HG02798 (cell line): ENCODE measurements at regions not wholly inside any gene's neighbourhood (a gene's known extent, or its start where the extent isn't known, plus 50 kb on each side); places are given as distances from the start of the nearest gene placed in this dataset.

Experiments used
- ATAC-seq: cut with Tn5 transposase; IDR thresholded peaks from one replicate; pipeline ENCODE4 v1.9.1; 2021; ENCODE audit warnings: mild to moderate bottlenecking; ENCODE audit not compliant: unreplicated experiment, poor library complexity

DNA sequence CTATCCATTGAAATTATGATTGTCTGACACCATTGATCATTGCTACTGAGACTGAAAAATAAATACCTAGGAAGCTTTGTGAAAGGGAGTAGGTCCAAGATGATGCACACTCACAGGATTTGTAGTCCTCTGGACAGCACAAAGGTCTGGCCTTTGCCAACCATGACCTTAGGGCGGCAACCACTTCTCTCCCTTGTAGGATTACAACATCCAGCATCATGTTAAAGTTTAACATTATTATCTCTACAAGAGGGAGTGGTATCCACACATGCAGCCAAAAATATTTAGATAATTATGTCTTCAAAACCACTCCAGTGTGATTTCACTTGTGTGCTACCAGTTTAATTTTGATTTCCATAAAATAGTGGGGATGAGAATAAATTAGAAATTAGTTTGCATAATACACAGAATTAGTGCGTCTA is 51.1 kb upstream of the NHSL1 start:
- no peak for ATAC-seq

DNA sequence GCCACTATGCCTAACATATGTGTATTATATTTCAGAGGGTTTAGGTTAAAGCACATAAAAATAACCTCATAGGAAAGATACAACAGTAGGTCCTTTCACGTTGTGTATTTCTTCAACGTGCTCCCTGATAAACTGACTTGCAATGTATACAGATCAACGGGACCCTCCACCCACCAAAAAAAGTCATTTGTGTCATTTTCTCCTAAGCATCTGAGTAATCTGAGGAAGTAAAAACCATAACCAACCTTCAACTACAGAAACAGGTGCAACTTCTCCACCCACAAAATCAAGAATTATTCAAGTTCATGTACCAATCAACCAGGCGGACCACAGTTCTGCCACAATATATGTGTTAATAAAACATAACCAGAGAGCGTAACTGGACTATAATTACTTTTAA is 54.9 kb upstream of the NHSL1 start:
- ATAC-seq = no peak

DNA sequence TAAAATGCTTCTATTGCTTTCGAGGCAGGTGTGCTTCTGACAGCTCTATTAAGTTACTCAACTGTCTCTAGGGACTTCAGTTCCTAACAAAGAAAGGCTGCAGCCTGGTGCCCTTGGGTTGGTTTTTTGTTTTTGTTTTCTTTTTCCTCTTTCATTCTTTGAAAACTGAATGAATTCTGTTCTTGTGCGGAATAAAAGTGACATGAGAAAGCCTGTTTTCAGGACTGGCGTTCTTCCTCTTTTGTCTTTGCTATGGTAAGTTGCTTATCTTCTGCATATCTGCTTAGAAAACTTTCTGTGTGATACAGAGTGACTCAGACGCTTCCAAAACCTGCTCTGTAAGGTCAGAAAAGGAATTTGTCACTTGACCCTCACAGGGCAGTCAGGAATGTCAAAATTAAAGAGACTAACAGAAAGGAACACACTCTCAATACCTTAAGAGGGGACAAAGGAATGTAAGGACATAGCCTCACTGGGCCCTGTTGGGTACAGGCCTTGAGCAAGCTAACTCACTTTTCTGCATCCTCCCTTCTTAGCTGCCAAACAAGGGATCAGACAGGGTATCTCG is 56.2 kb upstream of the NHSL1 start:
- peak; percentile 57 for ATAC-seq

DNA sequence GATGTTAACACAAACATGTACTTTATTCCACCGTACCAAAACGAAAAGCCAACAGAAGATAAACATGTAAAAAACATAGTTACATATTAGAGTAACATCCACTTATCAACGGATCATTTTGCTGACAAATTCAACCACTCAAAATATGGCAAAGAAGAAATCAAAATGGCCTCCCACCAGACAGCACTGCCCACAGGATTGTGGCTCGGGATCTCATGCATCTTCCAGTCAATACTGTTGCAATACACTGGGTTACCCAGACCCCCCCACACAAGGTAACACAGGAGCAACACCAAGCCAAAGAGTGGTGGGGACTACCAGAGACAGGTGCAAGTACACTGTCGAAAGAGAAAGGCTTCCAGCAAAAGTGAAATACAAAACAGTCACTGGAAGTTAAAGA is 57.9 kb upstream of the NHSL1 start:
- no peak for ATAC-seq

DNA sequence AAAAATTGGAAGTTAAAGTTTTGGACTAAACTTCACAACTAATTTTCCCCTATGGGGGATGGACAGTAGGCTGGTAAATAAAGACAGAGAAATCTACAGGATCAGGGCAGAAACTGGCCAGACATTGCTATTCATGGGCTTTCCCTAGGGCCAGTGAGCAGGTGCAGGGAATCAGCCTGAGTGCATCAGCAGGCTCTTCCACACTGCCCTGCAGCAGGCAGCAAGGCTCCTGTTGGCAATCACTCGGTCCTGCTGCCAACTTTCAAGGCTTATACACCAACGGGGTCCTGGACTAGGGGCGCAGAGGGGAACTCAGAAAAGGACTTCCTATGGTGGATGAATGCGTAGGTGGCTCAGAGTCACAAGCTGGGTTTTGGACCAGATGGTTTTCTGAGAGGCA is 59.8 kb upstream of the NHSL1 start:
- ATAC-seq = no peak

DNA sequence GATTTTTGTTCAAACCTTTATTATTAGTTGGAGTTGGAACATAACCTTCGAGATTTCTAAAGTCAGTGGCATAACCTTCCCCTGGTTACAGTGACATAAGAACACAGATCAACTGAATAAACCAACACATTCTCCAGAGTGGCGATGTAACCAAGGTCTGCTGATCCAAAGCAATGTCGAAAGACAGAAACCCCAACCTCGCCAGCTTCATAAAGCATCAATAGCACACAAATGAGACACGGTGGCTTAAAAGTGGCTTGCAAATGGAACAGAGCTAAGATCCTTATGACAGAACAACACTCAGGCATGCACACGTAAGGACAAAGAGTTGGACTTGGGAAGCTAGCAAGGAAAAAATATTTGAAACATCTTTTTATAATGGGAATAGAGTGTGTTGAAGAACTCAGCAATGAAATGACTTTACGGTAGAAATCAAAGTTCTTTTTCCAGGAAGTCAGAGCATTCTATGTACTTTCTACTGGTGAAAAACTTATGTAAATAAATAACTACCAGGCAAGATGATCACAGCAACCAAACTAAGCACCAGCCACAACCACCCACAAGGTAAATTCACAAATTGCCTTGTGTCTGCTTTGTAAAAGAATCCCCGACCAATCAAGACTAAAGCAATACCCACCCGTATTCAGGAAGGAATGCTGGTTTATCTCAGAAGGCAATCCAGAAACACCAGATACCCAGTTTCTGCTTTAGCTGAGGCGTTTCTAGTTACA is 61.0 kb upstream of the NHSL1 start:
- no peak for ATAC-seq

DNA sequence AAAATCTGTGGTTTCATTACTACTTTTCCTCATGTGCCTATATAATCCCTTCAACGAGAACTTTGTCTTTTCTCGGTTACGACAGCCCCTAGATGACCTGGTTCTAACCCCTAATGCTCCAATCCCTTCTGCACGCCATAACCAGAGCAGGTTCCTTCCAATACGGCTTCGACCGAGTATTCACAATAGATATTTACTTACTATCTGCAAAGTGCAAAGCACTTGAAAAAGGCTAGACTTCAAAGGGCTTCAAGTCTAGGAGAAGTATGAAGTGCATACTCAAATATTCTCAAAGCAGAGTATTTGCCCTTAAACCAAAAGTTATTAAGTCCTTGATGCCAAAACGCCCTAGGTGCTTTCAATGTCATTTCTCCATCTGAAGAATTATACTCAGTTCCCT is 63.4 kb upstream of the NHSL1 start:
- ATAC-seq = no peak

DNA sequence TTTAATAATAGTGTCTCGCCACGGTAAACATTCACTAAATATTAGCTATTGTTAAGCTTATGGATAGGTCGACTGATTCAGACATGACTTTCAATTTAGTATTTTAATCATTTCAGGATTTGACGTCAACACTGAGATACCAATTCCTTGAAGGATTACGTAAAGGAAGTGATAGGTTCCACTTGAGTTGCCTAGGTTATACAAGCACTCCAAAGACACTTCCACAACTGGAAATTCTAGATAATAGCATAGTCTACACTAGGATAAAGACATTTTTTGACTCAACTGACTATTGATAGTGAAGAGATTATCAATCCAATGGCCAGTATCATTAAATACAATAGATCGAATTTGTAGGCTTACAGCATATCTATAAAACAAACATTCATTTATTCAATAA is 63.9 kb upstream of the NHSL1 start:
- no peak for ATAC-seq

DNA sequence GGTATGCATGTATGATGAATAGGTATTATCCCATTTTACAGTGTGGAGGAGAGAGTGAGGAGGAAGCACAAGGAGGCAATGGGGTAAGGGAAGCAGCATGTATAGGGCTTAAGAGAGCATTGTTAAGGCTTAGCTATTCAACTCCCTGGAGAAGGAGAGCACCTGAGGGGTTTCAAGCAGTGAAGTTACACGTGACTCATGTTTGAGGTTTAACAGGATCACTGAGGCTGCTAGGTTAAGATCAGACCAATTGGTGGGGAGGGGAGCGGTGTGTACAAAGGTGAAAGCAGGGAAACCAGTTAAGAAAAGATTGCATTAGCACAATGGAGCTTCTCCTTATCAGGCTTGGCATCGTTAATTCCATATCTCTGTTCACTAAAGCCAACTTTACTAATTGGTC is 64.4 kb upstream of the NHSL1 start:
- no peak for ATAC-seq

DNA sequence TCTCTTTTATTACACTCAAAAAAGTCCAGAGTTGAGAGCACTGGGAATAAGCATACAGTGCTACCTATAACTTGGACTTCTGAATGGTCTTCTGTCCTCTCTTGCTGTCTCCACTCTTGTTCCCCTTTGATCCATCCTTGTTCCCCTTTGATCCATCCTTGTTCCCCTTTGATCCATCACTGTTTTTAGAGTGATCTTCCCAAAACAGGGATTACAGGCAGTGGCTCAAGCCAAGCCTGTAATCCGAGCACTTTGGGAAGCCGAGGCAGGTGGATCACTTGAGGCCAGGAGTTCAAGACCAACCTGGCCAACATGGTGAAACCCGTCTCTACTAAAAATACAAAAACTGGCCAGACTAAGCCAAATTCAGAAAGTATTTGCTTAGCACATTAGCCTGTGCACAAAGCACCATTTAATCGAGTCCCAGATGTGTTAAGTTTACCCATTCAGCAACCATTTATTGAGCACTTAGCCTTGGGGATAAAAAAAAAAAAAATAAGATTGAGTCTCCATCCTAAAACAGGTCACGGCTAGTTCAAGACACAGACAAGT is 65.0 kb upstream of the NHSL1 start:
- ATAC-seq = no peak

DNA sequence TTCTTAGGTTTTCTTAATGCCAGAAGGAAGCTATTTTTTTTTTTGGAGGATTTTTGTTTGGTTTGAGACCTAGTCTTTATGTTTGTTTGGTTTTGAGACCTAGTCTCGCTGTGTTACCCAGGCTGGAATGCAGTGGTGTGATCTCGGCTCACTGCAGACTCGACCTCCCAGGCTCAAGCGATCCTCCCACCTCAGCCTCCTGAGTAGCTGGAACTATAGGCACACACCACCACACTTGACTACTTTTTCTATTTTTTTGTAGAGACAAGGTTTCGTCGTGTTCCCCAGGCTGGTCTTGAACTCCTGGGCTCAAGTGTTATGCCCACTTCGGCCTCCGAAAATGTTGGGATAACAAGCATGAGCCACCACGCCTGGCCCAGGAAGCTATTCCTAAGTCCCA is 67.8 kb upstream of the NHSL1 start:
- no peak for ATAC-seq

DNA sequence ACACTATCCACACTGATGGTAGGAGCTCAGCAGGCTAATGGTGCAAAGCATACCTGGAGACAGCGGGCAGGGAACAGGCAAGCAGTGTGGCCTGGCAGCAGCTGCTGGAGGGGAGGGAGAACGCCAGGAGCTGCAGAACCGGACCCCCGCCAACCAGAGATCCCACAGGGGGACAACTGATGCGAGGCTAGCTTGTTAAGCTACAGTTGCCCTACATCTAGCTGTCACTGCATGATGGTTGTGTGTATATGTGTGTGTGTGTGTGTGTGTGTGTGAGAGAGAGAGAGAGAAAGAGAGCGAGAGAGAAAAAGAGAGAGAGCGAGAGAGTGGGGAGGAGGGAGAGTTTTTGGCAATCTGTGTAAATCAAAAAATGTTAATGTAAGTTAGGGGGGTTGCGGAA is 69.7 kb upstream of the NHSL1 start:
- ATAC-seq = no peak

DNA sequence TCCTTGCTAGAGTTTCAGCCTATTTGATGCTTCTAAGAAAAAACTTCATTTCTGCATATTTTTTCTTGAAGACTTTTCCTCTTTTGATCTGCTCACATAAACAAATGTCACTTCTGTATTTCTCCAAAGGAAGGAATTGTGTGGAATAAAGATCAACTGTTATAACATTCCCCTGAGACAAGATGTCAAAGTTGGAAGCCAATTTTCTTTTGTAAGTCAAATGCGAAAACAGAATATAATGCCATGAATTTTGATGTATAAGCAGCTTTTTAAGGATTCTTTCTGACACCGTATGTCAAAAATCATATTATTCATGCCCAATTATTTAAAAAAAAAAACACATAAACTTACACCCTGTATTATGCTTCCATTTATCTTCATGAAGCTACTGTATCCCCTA is 70.3 kb upstream of the NHSL1 start:
- ATAC-seq = no peak

DNA sequence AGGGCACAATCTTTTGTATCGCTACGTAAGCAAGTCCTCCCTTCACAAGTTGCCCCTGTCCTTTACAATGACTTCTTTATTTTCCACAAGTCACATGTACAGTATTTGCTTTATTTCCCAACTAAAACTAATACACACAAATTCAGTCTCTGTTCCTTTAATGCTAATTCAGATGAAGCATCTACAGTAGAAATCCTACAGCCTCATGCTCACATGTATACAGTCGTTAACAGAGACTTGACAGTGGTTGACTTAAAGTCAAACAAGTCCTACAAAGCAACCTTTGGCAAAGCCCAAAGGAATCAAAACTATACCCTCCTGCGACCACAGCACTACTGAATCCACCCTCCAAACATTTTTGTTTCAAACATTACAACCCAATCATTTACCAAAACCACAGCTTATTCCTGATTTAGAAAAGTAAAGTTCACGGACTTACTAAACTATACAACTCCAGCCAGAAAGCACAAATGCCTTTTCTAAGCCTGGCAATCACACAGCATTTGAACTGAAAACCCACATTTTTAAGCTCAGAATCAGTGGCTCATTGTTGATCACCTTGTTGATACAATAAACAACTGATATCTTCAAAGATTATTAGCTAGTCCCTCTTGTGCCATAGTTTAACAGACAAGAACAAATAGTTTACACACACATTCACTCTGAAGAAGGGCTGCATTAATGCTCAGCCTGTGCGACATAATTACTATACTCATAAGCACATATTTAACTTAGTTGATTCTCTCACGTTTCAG is 70.9 kb upstream of the NHSL1 start:
- ATAC-seq = no peak

DNA sequence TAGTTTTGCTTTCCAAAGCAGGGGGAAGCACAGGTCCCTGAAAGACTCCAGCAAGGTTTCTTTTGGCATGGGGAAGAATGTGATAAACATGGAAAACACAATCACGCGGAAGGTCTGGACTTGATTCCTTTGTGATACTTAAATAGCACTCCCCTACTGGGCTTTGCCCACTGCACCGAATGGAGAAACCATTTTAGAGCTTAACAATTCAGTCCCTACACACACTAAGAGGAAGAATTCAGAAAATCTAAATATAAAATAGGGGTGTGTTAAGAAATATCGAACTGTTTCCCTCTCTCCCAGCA is 71.4 kb upstream of the NHSL1 start:
- ATAC-seq = no peak

DNA sequence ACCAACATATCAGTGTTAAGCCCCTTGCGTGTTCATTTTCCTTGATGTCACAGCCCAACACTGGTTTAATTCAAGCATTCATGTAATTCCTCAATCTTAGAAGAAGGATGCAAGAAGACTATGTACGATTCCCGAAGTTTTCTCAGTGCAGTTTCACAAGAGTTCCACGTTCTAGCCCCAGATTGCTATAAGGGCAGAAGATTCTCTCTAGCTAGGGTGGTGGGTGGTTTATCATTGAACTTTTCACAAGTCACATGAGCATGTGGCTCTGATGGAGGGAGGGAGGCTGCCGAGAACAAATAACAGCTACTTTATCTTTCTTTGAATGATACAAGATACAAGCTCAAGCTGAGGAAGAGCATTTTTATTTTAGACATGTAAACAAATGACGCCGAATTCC is 71.9 kb upstream of the NHSL1 start:
- no peak for ATAC-seq

DNA sequence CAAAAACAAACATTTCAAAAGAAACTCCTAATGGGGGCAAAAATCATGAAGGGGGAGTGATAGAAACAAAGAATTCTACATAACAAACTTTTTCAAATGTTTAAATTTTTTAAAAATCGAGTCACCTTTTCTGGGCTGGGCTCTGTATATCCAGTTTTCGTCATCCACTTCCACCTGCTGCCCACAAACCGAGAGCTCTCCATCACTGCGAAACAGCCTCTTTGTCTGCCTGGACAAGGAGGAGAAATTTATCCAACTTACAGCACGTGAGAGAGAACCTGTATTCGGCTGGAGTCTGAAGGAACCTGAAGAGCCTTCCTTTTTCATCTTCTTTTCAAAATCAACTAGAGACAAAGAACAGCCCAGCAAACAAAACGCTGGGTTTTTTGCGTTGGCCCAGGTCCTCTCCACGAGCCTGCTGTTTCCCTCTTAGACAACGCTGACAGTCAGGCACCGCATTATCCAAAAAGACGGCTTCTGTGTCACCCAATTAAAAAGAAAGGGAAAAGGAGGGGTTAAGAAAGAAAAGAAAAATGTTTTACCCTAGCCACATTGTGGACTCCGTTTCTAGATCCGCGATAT is 72.4 kb upstream of the NHSL1 start:
- ATAC-seq = no peak

DNA sequence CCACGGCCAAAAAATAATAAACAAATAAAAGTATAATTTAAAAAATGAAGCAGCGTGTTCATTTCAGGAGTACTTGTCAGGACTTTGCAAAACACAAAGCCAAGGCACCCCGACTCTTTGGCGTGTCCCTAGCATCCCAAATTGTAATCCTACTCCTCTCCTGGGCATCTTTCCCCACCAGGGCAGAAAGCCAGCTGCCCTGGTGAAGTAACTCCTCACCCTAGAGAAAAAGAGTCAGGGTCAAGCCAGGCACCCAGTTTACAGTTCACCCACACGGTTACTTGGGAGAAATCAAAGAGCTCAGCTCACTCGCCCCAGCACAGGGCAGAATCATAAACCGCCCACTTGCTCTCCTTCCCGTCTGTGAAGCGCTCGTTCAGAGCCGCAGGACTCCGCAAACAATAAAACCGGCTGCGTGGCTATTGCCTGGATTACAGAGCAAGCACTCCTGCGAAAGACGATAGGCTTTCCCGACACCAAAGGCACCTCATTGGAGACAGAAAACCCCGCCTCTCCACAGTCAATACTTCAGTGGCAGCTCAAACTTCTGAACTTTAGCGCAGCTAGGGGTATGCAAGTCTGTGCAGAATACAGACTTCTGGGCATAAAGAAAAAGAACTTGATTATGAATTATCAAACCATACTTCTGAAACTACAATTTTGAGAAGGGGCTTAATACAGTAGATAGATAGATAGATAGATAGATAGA is 73.0 kb upstream of the NHSL1 start:
- ATAC-seq = no peak

DNA sequence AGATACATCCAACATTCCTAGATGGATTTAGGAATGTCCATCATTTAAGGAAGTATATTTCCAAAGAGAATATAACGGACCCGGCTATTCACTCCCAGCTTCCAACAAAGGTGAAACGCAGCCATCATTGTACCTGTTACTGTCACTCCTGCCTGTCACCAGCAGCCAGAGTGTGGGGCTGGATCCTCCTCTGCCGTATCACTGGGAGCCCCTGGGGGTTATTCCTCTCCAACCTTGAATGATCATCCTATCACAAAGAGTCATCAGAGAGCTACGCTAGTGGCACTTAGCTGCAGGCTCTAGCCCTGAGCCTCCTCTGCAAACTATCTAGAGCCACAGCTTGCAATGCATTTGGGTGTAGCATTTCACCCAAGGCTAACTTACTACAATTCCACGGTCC is 73.6 kb upstream of the NHSL1 start:
- no peak for ATAC-seq

DNA sequence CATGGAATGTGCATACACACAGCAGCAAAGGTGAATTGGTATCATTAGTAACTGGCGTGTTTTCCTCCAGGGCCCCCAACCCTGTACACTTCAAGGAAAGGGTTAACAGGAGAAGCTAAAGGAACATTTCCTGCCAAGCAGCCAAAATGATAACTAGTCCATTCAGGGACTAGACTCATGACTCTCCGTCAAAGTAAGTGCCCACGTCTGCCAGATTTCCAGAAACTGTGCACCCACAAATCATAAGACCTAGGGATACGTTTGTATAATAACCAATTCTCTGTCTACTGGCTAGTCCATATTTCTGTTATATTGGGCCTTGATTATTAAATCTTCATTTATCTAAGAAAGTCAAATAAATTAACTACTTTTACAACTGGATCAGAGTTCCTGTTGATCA is 76.0 kb upstream of the NHSL1 start:
- ATAC-seq = no peak

DNA sequence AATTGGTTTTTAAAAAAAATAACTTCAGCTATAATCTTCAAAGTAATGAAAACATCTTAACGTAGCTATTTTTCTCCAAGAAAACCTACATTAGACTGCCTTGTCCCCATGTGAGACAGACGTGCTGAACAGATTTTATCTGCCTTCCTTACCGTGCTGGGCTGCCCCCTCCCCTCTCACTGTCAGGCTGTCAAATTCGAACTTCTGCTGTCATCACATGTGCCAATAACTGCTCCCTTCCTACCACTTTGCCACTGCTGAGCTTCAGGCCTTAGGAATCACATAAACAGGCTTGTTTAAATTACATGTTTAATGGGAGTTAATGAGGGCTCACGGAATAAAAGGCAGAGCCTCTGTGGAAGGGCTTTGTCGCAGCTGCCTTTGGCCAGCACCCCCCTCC is 77.0 kb upstream of the NHSL1 start:
- ATAC-seq = no peak
